ENCODE measurements at regions not wholly inside any gene's neighbourhood (a gene's known extent, or its start where the extent isn't known, plus 50 kb on each side); places are given as distances from the start of the nearest gene placed in this dataset.

DNA sequence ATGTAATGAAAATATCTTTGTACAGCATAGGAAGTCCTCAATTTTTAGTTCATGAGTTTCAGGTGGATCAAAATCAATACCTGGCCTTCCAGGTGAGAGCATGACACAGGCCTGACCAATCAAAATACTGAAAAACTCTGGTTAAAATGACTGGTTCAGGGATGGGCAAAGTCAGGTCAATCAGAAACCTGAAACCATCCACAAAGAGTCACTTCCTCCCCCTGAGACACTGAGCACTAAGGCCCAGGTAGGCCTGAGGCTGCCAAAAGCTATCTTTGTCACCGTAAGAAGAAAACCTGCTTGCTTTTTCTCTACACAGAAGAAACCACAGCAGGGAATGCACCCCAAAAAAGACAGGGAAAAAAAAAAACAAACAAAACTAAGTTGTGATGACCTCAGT lies 444.8 kb downstream of the TLR4 start:
- H3K9me3 ChIP-seq (ENCODE audit: control insufficient read depth, insufficient read depth, low read depth, low read length), result no peaks in the 10 kb centered on the region
- in situ Hi-C loops (cut with HindIII; ENCODE audit: low pct_unique_long_range_greater_than_20kb, low sequenced_read_pairs), result no loop called here
- no peaks in the 10 kb centered on the region for H3K4me1 ChIP-seq (ENCODE audit: control insufficient read depth, insufficient read depth, low read length)
- no TSS peak for BruUV-seq (replicated peaks)
- H3K27me3 ChIP-seq (ENCODE audit: control insufficient read depth, insufficient read depth, low read length), result no peaks in the 10 kb centered on the region
- H3K27ac ChIP-seq (ENCODE audit: low read length), result no peak overlapping the region
- intact Hi-C loops (cut with micrococcal nuclease; ENCODE audit: unreplicated experiment), result no loop called here
- ATAC-seq, result no peak
- POLR2A ChIA-PET, result no interaction called here
- no peak for DNase-seq (ENCODE audit: low read depth, low spot score)
- H3K36me3 ChIP-seq (ENCODE audit: control insufficient read depth, insufficient read depth, low read length), result no peaks in the 10 kb centered on the region
- CTCF ChIA-PET, result no interaction called here
- TF ChIP-seq SIN3A (IDR thresholded peaks at IDR 0.05; ENCODE audit: borderline replicate concordance, insufficient read depth, low read depth, low read length) (no peak), REST (IDR thresholded peaks at IDR 0.05; ENCODE audit: insufficient read depth in 1 of 2, low read depth in 2 of 2, low read length in 1 of 2) (no peak), CTCF (IDR thresholded peaks at IDR 0.05) (no peak), TCF7L2 (IDR thresholded peaks at IDR 0.05; ENCODE audit: low read depth, low read length) (no peak), POLR2AphosphoS5 (IDR thresholded peaks at IDR 0.05; ENCODE audit: low read depth, low read length) (no peak)
- no peak overlapping the region for H3K4me3 ChIP-seq (ENCODE audit: low read depth in 2 of 2, low read length in 2 of 2)

GRCh38 chr9:118156846-118157245 lies 452.6 kb downstream of the TLR4 start:
- no peak overlapping the region for H3K4me3 ChIP-seq (ENCODE audit: low read depth in 2 of 2, low read length in 2 of 2)
- no peak for DNase-seq (ENCODE audit: low read depth, low spot score)
- TF ChIP-seq POLR2AphosphoS5 (IDR thresholded peaks at IDR 0.05; ENCODE audit: low read depth, low read length), result no peak
- TF ChIP-seq SIN3A (IDR thresholded peaks at IDR 0.05; ENCODE audit: borderline replicate concordance, insufficient read depth, low read depth, low read length), result no peak
- no peak for TF ChIP-seq CTCF (IDR thresholded peaks at IDR 0.05)
- TF ChIP-seq REST (IDR thresholded peaks at IDR 0.05; ENCODE audit: insufficient read depth in 1 of 2, low read depth in 2 of 2, low read length in 1 of 2), result no peak
- no peak for TF ChIP-seq TCF7L2 (IDR thresholded peaks at IDR 0.05; ENCODE audit: low read depth, low read length)
- H3K4me1 ChIP-seq (ENCODE audit: control insufficient read depth, insufficient read depth, low read length), result no peaks in the 10 kb centered on the region
- POLR2A ChIA-PET, result interaction anchor here (0.6 kb wide), 1 partner anchor 515 kb away, joined by 3 read pairs; no protein-coding TSS in a partner anchor
- in situ Hi-C loops (cut with HindIII; ENCODE audit: low pct_unique_long_range_greater_than_20kb, low sequenced_read_pairs), result no loop called here
- intact Hi-C loops (cut with micrococcal nuclease; ENCODE audit: unreplicated experiment), result no loop called here
- ATAC-seq, result no peak
- H3K27me3 ChIP-seq (ENCODE audit: control insufficient read depth, insufficient read depth, low read length), result no peaks in the 10 kb centered on the region
- H3K9me3 ChIP-seq (ENCODE audit: control insufficient read depth, insufficient read depth, low read depth, low read length), result no peaks in the 10 kb centered on the region
- H3K27ac ChIP-seq (ENCODE audit: low read length), result no peak overlapping the region
- CTCF ChIA-PET, result no interaction called here
- BruUV-seq (replicated peaks), result no TSS peak
- H3K36me3 ChIP-seq (ENCODE audit: control insufficient read depth, insufficient read depth, low read length), result no peaks in the 10 kb centered on the region

Data from Panc1 (cell line).